Astrocyte (in vitro differentiated cells and primary cell): ENCODE measurements at regions not wholly inside any gene's neighbourhood (a gene's known extent, or its start where the extent isn't known, plus 50 kb on each side); places are given as distances from the start of the nearest gene placed in this dataset.

ENCODE experiments used
- CTCF ChIP-seq: IDR thresholded peaks from 2 replicates; pipeline ENCODE4 v1.5.1; 2011; ENCODE audit warnings: low read depth, mild to moderate bottlenecking, inconsistent platforms, low read length, moderate library complexity; ENCODE audit not compliant: insufficient read depth
- EZH2 ChIP-seq: IDR thresholded peaks from 2 replicates; pipeline ENCODE4 v1.6.1; 2012; ENCODE audit warnings: mild to moderate bottlenecking, low read length, inconsistent platforms; ENCODE audit not compliant: insufficient read depth

- TF ChIP-seq CTCF (no peak), EZH2 (no peak)
Measured at GRCh38 chr9:115799734-115800133, 353.9 kb upstream of the PAPPA start.
